ENCODE measurements at regions not wholly inside any gene's neighbourhood (a gene's known extent, or its start where the extent isn't known, plus 50 kb on each side); places are given as distances from the start of the nearest gene placed in this dataset.
"Not testable (repeated sequence)": the region's sequence is repeated elsewhere in the genome, so short reads cannot be mapped to it uniquely, and the experiment has no call there.

- DNase-seq (ENCODE audit: low read depth) = no peak
Measured at GRCh38 chrX:47776292-47777006, 60.3 kb upstream of the ZNF81 start.

- no peak for DNase-seq (ENCODE audit: low read depth)
Measured at GRCh38 chrX:47772764-47773163, 63.9 kb upstream of the ZNF81 start.

- no peak for DNase-seq (ENCODE audit: low read depth)
Measured at GRCh38 chrX:47771473-47771872, 65.2 kb upstream of the ZNF81 start.

GRCh38 chrX:47762826-47763225, 73.9 kb upstream of the ZNF81 start:
- DNase-seq (ENCODE audit: low read depth) = not testable (repeated sequence)

GRCh38 chrX:47752685-47753084, 84.0 kb upstream of the ZNF81 start:
- DNase-seq (ENCODE audit: low read depth) = no peak

GRCh38 chrX:47751670-47752069, 85.0 kb upstream of the ZNF81 start:
- peak; percentile 31 for DNase-seq (ENCODE audit: low read depth)

GRCh38 chrX:47749185-47749967, 87.3 kb upstream of the ZNF81 start:
- peak; percentile 44 for DNase-seq (ENCODE audit: low read depth)

GRCh38 chrX:47748576-47748975, 88.1 kb upstream of the ZNF81 start:
- peak; percentile 54 for DNase-seq (ENCODE audit: low read depth)

GRCh38 chrX:47746446-47746845, 87.5 kb upstream of the UXT start:
- no peak for DNase-seq (ENCODE audit: low read depth)

- peak; percentile 19 for DNase-seq (ENCODE audit: low read depth)
Measured at GRCh38 chrX:47745416-47745815, 86.4 kb upstream of the UXT start.

- DNase-seq (ENCODE audit: low read depth) = peak; percentile 78
Measured at GRCh38 chrX:47743504-47743903, 84.5 kb upstream of the UXT start.

- DNase-seq (ENCODE audit: low read depth) = not testable (repeated sequence)
Measured at GRCh38 chrX:47738870-47739269, 79.9 kb upstream of the UXT start.

- no peak for DNase-seq (ENCODE audit: low read depth)
Measured at GRCh38 chrX:47723689-47724088, 64.7 kb upstream of the UXT start.

- no peak for DNase-seq (ENCODE audit: low read depth)
Measured at GRCh38 chrX:47723083-47723482, 64.1 kb upstream of the UXT start.

- no peak for DNase-seq (ENCODE audit: low read depth)
Measured at GRCh38 chrX:47722260-47722659, 63.3 kb upstream of the UXT start.

GRCh38 chrX:47715078-47715477, 56.1 kb upstream of the UXT start:
- not testable (repeated sequence) for DNase-seq (ENCODE audit: low read depth)

GRCh38 chrX:47712675-47713074, 53.7 kb upstream of the UXT start:
- not testable (repeated sequence) for DNase-seq (ENCODE audit: low read depth)

GRCh38 chrX:47710252-47710651, 51.3 kb upstream of the UXT start:
- no peak for DNase-seq (ENCODE audit: low read depth)
